GM21423 (cell line): ENCODE measurements at regions not wholly inside any gene's neighbourhood (a gene's known extent, or its start where the extent isn't known, plus 50 kb on each side); places are given as distances from the start of the nearest gene placed in this dataset.

Experiments used
- ATAC-seq: cut with Tn5 transposase; IDR thresholded peaks from one replicate; pipeline ENCODE4 v1.9.1; 2021; ENCODE audit warnings: mild to moderate bottlenecking, moderate library complexity; ENCODE audit not compliant: unreplicated experiment

DNA sequence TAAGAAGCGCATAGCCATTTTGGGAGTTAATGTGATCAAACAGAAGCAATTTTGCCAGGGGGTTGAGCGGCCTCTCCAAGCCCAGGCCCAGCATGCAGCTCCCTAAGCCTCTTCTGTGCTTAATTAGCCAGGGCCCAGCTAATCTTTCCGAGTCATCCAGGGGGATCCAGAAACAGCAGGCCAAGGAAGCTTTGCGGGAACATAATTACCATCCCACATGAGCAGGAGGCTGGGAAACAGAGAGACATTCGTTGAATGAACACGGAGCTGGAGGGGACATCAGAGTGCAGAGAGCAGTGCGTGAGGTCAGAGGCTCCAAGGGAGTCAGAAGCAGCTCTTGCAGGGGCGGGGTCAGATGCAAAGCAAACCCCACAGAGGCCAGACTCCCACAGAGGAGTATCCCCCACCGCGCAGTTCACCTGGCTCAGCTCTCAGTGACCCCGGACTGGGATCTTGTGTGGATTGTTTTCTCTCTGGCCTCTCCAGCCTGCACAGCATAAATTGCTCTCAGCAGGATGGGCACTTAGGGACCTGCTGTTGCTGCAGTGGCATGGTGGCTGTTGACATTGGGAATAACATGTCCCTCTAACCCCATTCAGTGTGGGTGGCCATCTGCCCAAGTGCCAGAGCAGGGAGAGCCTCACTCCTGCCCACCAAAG is 657.4 kb downstream of the AJAP1 start:
- no peak for ATAC-seq

DNA sequence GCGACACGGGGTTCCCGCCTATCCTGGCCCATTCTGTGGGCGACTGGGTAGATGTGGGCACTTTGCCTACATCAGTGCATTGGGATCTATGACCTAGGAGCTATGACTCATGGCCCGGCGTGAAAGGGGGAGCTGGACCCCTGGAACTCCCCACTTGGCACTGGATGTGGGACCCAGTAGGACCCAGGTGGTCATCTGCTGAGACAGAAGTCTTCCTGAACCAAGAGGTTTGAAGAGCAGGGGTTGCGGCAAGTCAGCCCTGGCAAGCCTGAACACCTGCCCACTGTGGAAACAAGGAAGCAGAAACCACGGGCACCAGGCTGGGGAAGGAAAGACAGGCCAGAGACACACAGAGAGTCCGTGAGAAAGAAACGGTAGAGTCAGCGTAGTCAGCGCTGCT is 656.7 kb downstream of the AJAP1 start:
- ATAC-seq, result no peak

DNA sequence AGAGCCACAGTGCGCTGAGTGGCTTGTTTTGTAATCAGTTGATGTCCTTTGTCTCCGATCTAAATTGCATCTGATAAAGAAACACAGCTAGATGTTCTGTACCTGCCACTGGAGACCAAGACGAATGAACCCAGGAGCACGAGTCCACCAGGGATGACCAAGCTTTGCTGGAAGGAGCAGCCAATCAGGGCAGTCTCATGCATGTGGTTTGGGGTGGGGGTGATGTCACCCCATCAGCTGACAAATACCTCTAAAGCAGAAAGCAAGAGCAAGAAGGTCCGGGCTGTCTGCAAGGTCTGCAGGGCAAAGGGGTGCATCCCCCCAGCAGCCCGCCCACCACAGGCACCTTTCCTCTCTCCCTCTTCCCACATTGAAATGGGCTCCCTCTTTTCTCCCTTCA is 653.8 kb downstream of the AJAP1 start:
- ATAC-seq, result no peak

DNA sequence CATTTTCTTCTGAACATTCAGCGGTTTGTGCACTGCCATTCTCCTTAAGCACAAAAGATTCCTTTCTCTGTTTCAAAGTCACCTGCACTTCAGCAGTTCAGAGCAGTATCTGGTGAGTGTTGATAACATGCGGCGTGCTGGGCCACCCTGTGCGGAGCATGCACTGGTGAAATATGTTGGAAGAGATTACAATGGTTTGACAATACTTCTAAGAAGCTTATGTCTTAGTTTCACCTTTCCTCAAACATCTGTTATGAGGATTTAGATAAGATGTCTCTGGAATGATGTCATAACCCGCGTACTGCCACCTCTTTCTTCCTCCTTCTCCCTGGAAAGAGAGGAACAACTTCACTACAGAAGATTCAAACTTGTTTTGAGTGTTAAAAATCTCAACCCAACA is 650.3 kb downstream of the AJAP1 start:
- ATAC-seq, result no peak

DNA sequence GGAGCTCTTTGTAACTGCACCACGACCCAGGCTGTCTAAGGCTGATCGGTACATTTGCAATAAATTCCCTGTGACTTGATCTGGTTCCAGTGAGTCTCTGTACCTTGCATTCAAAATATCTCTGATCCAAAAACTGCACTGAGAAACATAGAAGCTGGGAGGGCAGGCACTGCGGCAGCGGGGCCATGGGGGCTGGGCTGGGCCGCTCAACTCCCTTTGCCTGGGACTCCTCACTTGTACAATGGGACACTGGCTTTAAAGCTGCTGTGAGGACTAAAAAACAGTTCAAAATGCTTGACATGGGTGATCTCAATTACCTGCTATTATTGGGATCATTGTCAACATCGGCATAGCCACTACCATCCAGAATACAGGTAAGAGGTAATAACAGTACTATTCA is 644.0 kb downstream of the AJAP1 start:
- no peak for ATAC-seq

DNA sequence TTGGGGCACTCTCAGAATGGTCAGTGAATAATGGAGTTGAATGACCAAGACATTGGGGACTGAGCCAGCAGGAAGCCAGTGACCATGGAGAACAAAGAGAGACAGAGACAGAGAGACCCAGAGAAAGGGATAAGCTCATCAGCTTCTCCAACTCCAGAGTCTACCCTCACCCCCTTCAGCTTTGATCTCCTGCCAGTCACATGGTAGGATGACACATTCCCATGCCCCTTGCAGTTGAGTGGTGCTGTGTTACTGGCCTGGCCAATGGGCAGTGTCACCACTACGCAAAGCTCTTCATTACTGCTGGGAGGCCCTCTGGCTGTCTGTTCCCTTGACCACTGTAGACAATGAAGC is 643.5 kb downstream of the AJAP1 start:
- ATAC-seq, result no peak

DNA sequence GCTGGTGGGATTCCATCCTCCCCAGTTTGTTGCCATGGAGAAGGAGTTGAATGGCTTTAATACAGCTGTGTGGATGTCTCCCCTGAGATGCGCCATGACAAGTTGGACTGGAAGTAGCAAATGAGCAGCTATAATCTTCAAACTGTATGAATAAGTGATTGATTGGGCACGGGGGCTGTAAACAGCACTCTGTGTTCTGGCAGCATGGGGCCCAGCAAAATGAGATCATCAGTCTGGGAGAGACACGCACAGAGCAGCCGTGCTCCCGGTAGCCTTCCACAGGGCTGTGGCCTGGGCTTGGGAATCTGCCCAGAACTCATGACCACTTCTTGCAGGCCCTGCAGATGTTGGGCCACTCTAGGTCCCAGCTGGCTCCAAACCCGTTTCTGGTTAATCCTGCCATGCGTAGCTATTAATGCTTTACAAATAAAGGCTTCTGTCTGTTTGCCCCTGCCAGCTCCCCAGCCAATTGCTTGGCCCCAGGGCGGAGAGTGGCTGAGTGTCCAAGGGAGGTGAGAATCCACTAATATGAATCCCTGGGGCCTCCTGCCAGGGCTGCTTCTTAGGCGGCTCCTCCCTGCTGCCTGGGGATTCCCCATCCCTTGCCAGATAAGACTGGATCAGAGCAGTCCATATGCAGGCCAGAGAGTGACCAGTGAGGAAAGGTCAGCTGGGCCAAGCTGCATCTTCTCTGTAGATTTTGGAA is 642.9 kb downstream of the AJAP1 start:
- no peak for ATAC-seq

DNA sequence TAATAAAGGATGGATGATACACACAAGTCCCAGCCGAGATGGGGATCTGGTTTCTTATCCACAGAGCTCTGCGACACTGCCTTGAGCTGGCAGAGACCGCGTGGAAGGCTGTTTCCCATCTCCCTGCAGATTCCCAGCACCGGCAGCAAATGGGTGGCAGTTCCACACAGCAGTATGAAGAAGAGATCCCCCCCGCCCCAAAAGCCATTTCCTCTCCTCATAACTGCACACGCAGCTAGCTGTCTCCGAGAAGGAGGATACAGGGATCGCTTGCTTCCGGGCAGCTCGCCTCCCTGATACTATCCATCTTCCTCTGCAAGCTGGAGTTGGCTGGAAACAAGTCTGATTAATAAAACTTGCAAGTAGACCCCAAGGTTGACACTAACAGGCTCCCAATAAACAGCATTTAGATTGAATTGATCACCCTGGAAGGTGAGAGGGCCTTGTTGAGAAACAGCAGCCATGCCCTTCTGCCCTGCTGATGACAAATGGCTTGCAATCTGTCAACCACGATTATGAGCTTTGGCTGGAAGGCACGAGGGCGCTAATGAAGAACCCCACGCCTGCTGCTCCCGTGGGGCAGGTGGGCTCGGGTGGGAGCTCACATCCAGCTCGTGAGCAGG is 642.3 kb downstream of the AJAP1 start:
- no peak for ATAC-seq

DNA sequence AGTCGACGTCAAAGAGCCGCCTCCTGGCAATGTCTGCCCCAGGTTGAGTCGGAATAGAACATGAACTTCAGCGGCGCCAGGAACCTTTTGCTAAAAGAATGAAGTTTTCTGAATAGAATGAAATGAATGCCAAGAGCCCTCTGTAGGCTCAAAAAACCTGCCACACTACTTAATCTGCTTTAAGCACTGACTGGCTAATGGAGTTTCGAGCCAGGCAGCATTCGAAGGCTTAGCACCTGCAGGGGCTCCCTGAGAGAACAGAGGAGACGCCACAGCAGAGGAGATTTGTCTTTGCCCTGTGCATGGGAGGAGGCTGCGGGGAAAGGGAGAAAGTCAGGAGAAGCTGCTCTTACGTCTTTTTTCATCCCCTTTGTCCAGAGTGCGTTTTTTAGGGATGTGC is 641.7 kb downstream of the AJAP1 start:
- no peak for ATAC-seq

DNA sequence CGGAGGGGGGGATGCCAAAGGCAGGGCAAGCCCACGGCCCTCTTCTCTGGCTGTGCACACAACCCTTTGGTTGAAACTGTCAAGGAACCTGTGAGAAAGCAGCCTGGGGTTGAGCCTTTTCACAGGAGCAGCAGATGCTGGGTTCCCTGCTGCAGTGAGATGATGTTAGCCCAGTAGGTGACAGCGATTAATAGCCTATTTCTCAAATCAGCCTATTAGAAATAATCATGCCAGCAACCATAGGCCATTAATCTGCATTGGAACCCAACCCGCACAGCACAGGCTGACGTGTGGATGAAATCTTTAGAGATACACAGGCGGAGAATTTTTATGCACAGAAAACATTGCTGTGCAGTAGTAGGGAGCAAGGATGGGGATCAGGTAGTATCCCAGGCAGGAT is 637.5 kb downstream of the AJAP1 start:
- no peak for ATAC-seq

DNA sequence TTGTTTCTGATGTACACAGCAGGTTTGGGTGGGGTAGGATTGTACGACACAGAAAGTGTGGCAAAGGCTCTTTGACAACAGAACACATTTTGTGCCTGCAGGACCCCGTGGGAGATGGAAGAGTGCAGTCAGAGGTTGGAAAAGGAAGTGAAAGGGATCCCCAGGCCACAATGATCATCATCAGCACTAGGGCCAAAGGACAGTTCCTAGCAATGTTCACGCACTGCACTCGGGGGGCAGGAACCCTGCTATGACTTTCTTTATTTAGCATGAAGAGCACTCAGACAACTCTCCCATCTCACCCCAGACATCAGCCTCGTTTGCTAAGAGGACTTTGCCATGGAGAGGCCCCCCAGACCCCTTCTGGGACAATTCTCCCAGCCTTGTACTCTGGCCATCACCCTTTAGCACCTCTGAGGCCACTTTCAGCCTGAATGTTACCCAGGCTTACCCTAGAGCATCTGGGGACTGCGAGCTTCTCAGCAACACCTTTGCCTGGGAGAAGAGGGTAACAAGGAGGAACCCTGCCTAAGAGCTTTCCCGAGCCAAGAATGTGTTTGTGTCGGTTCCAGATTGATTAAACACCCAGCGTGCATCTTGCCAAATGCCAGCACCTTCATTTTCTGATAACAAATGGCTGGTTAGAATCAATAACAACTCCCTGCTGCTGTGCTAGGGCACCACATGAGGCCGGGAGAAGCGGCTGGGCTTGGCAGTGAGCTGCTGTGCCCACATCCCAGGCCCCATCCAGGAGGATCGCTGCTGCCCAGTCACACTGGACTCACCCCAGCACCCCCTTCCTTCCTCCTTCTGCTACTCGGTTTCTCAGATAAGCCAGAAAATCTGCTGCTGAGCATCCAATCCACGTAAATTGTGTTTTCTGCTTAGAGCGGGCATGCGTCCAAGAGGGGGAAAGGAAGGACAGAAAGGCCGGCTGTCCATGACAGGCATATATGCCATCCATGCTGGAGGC is 633.1 kb downstream of the AJAP1 start:
- no peak for ATAC-seq

DNA sequence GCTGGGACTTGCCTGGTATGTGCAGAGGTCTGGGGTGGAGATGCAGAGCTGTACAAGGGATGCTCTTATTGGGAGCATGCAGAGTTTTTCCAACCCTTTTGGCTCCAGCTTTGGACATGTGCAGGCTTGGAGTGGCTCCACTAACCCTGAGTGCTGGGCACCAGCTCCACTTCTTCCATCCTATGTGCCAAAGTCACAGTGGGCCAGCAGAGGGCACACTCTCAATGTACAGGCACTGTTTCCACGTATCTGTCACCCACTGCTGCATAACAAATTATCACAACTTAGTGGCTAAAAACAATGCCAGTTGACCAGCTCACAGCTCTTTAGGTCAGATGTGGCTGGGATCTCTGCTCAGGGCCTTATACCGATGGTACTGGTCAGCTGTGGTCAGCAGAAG is 631.8 kb downstream of the AJAP1 start:
- ATAC-seq, result no peak

DNA sequence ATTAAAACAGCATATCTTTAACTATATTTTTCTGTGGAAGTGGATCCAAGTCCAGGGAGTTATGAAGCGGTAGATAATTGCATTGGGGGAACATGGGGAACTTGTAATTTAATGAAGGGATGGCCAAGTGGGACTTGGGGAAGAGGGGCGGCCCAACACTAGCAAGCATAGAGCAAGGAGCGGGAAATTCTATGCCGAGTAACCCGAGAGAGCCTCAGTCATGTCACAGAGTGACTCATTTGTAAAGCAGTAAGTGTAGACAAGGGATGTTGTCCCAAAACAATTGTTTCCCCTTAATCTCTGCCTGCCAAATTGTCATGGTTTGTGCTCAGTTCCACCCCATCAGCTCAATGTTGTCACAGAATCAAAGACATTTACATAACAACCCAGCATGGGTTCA is 620.1 kb downstream of the AJAP1 start:
- no peak for ATAC-seq

DNA sequence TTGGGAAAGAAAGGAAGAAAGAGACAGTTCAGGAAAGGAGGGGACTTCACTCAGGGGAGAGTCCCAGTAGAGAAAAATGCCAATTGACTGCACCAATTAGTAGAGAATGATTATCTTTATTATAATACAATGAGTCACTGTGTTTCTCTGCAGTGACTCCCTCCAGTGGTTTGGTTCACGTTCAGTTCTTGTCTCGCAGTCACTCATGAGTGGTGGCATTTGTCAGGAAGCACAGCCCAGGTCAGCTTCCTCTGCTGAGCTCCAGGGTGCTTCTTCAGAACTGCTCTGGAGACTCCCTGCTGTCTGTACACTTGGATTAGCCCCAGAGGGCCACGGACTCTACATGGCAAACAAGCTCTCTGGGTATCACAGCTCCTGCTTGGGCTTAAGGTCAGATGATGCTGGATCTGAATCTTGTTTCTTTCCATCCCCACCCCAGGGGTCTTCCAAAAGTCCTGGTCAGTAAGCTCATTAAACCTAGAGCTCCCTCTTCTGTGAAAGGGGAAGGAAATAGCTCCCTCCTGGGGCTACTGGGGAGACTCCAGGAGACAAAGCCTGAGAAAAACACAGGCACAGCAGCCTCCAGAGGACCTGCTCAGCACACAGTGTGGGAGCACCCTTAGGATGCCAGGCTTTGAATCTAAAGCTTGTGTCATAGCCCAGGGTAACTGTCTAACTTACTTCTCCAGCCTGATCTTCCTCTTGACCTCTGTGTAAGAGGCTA is 619.0 kb downstream of the AJAP1 start:
- no peak for ATAC-seq

DNA sequence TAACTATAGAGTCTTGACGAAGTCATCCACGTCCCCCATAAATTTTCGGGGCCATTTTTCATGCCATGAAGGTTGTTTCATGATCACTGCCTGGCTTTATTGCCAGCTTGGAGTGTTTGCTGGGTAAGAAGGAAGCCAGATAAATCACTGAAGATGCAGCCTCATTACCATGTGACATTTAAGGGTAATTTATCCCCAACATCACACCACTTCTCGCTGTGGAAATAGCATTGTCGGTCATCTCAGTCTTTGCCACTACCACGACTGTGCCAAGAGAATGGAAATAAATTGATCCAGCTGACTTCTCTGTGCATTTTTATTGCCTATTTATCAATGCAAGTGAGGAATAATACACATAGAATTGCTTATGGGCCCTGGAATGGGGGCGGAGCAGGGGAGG is 617.9 kb downstream of the AJAP1 start:
- no peak for ATAC-seq

DNA sequence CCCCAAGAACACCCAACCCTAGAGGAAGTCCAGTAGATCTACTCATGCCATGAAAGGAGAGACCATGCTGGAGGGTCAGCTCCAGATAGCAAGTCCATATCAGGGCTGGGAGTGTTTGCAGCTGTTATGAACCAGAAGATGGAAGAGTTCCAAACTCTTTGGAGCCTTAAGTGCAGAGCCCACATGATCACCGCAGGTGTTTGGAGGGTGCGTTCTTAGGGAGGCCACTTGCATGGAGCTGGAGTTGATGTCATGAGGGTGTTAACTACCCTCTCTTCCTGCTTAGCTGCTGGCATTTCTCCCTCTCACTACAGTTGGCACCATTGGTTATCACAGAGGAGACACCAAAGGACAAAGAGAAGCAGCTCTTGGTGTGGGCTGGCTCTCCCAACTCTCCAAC is 616.9 kb downstream of the AJAP1 start:
- ATAC-seq, result no peak

DNA sequence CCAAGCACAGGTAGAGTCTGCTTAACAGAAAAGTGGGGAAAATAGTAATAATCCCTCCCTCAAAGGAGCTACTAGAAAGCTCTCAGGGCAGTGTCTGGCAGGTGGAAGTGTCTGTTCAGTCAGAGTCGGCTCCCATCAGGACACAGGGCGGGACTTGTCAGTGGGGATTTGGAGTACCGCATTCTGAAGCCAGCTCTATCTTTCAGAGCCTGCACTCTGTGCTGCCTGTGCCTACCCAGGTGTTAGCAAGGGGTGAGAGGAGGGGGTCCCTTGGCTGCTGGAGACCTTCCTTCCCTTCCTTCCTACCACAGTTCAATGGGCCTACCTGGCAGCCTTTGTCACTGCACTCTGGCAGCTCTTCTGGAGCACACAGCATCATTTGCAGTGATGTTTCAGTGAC is 615.5 kb downstream of the AJAP1 start:
- no peak for ATAC-seq

DNA sequence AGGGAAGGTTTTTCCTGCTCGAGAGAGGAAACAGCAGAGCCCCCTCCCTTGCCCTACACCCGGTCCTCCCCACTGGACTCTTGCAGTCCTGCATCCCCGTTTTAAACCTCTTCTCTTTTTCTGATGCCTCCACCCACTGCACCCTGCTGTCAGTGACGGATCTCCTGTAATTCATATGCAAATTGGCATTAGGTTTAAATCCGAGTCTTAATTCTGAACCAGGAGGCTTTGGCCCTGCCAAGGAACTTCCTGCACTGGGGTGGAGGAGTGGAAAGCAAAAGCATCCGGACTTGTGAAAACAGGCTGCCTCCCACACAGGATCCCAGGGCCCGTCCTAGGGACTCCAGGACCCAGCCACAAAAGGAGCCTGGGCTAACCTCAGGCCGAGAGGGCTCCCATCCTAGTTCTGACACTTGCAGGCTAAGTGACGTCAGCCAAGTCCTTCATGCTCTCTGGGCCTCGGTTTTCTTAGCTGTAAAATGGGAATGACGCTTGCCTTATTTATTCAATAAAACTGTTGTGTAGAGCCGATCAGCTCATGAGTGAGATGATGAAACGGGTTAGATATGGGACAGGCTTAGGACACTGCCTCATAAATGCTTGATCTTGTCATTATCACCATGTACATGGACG is 613.3 kb downstream of the AJAP1 start:
- no peak for ATAC-seq

DNA sequence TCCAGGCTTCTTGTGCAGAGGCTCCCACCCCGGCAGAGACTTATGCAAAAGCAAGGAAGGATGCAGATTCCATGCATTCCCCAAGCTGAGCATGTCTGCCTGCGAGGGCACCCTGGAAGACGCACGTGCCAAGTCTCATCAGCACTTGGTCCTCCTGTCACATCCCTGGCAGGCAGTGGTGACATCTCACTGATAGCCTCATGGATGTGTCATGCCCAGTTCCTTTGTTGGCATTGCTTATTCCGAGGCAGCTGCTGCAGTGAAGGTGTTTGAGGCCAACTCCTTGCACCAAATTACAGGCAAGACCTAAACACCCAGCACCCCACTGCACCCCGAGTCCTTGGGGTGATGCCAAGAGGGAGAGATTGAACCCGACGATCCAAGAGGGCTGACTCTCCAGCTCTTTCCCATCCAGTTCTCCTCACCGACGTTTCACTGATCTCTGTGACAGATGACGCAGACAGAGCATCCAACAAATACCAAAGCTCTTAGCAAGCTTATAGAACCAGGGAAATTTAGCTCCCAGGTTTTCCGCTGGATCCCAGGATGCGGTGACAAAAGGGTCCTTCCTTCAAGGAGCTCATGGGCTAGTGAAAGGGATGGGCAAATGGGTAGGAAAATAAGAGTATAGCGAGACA is 611.1 kb downstream of the AJAP1 start:
- no peak for ATAC-seq

DNA sequence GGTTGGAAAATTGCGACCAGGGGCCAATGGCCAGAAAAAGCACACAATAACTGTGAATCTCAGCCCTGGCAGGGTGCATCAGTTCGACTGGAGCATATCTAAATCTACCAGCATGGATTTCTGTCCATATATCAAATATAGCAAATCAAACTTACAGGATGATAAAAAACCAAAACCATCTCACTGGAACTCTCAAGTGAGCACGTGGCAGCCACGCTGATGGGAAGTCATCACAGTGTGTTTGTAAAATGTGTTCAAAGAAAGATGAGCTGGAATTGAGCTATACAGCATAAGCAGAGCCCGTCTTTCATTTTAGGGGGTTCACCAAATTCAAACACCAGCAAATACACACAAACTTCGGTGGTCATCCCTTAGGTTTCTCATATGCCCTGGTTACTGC is 610.1 kb downstream of the AJAP1 start:
- no peak for ATAC-seq
